Activated CD8-positive, alpha-beta T cell treated with anti-CD3 and anti-CD28 coated beads, Interleukin-2, amount 10 ng/mL, durations not matched to agents 7 days and 5 days (primary cell): ENCODE measurements at regions not wholly inside any gene's neighbourhood (a gene's known extent, or its start where the extent isn't known, plus 50 kb on each side); places are given as distances from the start of the nearest gene placed in this dataset.

Experiments
- ATAC-seq: fragments of 150-1000 bp; cut with Tn5 transposase; one replicate; pipeline ENCODE4 v1.10.0; 2021; ENCODE audit warnings: moderate library complexity
- CTCF ChIA-PET: fragments of 350-600 bp; sonication (Branson Sonifier 250); formaldehyde crosslinking; loops from one replicate; lab custom pipeline; 2021; ENCODE audit warnings: antibody characterized with exemption; lab: Charles Lee
- POLR2A ChIA-PET: fragments of 350-600 bp; sonication (Branson Sonifier 250); formaldehyde crosslinking; loops from one replicate; lab custom pipeline; 2021; ENCODE audit warnings: antibody characterized with exemption; lab: Charles Lee
- DNase-seq: peaks from one replicate; pipeline ENCODE4 v3.0.0-alpha.2; 2020
- H3K27ac Mint-ChIP-seq: one replicate; pipeline ENCODE4 v1.8.0; 2021; ENCODE audit warnings: mild to moderate bottlenecking, mixed read lengths
- H3K27me3 Mint-ChIP-seq: one replicate; pipeline ENCODE4 v1.8.0; 2021; ENCODE audit warnings: low read depth, mixed read lengths
- H3K36me3 Mint-ChIP-seq: one replicate; pipeline ENCODE4 v1.8.0; 2021; ENCODE audit warnings: low read depth, mixed read lengths
- H3K4me1 Mint-ChIP-seq: one replicate; pipeline ENCODE4 v1.8.0; 2021; ENCODE audit warnings: low read depth, mixed read lengths
- H3K4me3 Mint-ChIP-seq: one replicate; pipeline ENCODE4 v1.8.0; 2021; ENCODE audit warnings: mild to moderate bottlenecking, mixed read lengths
- H3K9me3 Mint-ChIP-seq: one replicate; pipeline ENCODE4 v1.8.0; 2022; ENCODE audit warnings: mixed read lengths; ENCODE audit not compliant: insufficient read depth

DNA sequence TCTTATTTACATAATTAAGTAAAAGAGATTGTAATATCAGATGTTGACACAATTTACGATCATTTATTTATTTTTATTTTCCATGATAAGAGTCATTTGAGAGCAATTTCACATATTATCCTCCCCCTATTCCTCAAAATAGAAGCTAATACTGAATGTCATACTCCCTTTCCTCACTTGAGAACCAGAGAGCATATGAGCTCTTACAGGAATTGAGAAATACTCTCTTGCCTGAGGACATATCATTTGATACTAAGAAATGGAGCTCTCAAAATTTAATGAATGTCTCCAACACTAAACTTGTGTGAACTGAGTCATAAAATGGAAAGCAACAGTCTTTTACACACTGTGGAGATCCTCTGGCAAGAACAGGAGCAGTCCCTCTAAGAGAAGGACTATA is 68.5 kb upstream of the CHST9 start:
- no peak overlapping the region for H3K4me3 Mint-ChIP-seq
- CTCF ChIA-PET: no interaction called here
- DNase-seq (no peak), ATAC-seq (no peak)
- H3K27me3 Mint-ChIP-seq: no peaks in the 10 kb centered on the region
- no peaks in the 10 kb centered on the region for H3K4me1 Mint-ChIP-seq
- POLR2A ChIA-PET: no interaction called here
- peaks cover 3% of the 10 kb centered on the region for H3K9me3 Mint-ChIP-seq
- no peak overlapping the region for H3K27ac Mint-ChIP-seq
- H3K36me3 Mint-ChIP-seq: no peaks in the 10 kb centered on the region

- H3K4me3 Mint-ChIP-seq: no peak overlapping the region
- peaks cover 3% of the 10 kb centered on the region for H3K9me3 Mint-ChIP-seq
Observed at GRCh38 chr18:27250471-27250870, 65.4 kb upstream of the CHST9 start.

DNA sequence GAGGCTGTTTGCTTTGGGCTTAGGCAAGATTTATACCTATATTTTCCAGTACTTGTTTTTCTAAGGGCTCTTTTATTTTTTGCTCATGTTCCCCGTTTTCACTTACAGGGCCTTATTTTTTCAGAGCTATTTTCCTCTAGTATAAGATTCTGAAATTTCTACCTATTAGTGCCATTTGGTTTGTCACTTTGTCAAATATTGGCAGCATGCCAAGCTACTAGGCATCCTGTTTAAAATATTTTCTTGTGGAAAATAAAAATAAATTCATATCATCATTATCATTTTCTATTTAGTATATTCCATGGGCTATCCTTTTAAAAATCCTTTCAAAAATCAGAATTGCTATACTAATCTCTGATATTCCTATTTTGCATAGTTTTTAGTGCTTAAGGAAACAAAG is 64.8 kb upstream of the CHST9 start:
- CTCF ChIA-PET: no interaction called here

More at GRCh38 chr18:27250471-27250870, 65.4 kb upstream of the CHST9 start:
- DNase-seq (no peak), ATAC-seq (no peak)
- no peaks in the 10 kb centered on the region for H3K4me1 Mint-ChIP-seq
- no peaks in the 10 kb centered on the region for H3K36me3 Mint-ChIP-seq
- H3K27me3 Mint-ChIP-seq: no peaks in the 10 kb centered on the region
- ChIA-PET CTCF (no interaction called here), POLR2A (no interaction called here)
- no peak overlapping the region for H3K27ac Mint-ChIP-seq

GRCh38 chr18:27244259-27244658 is 59.2 kb upstream of the CHST9 start:
- no peak for DNase-seq
- Mint-ChIP-seq H3K27ac (no peak overlapping the region), H3K27me3 (no peaks in the 10 kb centered on the region), H3K36me3 (no peaks in the 10 kb centered on the region), H3K4me3 (no peak overlapping the region), H3K9me3 (no peaks in the 10 kb centered on the region), H3K4me1 (no peaks in the 10 kb centered on the region)
- CTCF ChIA-PET: no interaction called here
- POLR2A ChIA-PET: no interaction called here
- no peak for ATAC-seq

More for the DNA sequence above, 64.8 kb upstream of the CHST9 start:
- POLR2A ChIA-PET: no interaction called here
- Mint-ChIP-seq H3K36me3 (no peaks in the 10 kb centered on the region), H3K9me3 (peaks cover under 1% of the 10 kb centered on the region), H3K27ac (no peak overlapping the region), H3K27me3 (no peaks in the 10 kb centered on the region), H3K4me3 (no peak overlapping the region), H3K4me1 (no peaks in the 10 kb centered on the region)
- ATAC-seq (no peak), DNase-seq (no peak)

GRCh38 chr18:27242392-27243047 is 57.4 kb upstream of the CHST9 start:
- no peaks in the 10 kb centered on the region for H3K27me3 Mint-ChIP-seq
- H3K27ac Mint-ChIP-seq: no peak overlapping the region
- ChIA-PET POLR2A (no interaction called here), CTCF (no interaction called here)
- no peaks in the 10 kb centered on the region for H3K9me3 Mint-ChIP-seq
- no peaks in the 10 kb centered on the region for H3K4me1 Mint-ChIP-seq
- ATAC-seq (no peak), DNase-seq (no peak)
- no peak overlapping the region for H3K4me3 Mint-ChIP-seq
- no peaks in the 10 kb centered on the region for H3K36me3 Mint-ChIP-seq

DNA sequence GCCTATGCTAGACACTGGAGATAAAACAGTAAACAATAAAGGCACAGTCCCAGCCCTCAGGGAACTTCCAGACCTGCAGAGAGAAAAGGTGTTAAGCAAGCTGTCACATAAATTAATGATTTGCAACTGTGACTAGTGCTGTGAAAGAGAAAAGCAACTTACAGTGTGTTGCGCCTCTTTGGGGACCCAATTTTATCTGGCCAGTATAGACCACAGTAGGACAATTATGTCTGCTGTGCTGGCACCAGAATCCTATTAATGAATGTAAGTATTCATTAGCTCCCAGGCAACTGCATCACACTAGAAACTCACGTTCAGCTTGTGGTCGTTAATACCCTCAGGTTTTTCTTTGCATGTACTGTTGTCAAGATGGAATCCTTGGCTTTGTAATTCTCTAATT is 55.3 kb upstream of the CHST9 start:
- no peak for DNase-seq
- Mint-ChIP-seq H3K36me3 (no peaks in the 10 kb centered on the region), H3K9me3 (no peaks in the 10 kb centered on the region), H3K4me3 (no peak overlapping the region), H3K4me1 (no peaks in the 10 kb centered on the region), H3K27me3 (no peaks in the 10 kb centered on the region), H3K27ac (no peak overlapping the region)
- ChIA-PET CTCF (interaction anchor here (0.7 kb wide), 1 partner anchor 134 kb away, joined by 3 read pairs; no protein-coding TSS in a partner anchor), POLR2A (no interaction called here)
- no peak for ATAC-seq

DNA sequence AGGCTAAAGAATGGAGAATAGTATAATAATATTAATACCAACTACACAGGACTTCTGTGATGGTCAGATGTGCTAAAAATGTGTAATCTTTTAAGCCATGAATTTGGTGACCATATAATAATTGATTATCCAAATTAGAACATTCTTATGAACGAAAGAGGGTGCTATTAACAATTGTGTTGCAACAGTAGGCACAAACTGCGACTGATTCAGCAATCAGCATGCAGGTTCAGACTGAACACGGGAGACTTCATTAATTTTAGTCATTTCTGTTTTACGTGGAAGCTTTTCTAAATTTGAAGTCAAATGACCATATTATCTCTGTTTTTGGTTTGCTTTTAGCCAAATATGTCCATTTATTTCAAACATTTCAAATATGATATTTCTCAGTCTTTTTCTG is 54.6 kb upstream of the CHST9 start:
- no peak overlapping the region for H3K4me3 Mint-ChIP-seq
- ChIA-PET CTCF (interaction anchor here (0.7 kb wide), 1 partner anchor 133 kb away, joined by 3 read pairs; no protein-coding TSS in a partner anchor), POLR2A (no interaction called here)
- ATAC-seq (no peak), DNase-seq (no peak)
- H3K36me3 Mint-ChIP-seq: no peaks in the 10 kb centered on the region
- H3K9me3 Mint-ChIP-seq: no peaks in the 10 kb centered on the region
- no peak overlapping the region for H3K27ac Mint-ChIP-seq
- H3K27me3 Mint-ChIP-seq: no peaks in the 10 kb centered on the region
- no peaks in the 10 kb centered on the region for H3K4me1 Mint-ChIP-seq

- no peaks in the 10 kb centered on the region for H3K36me3 Mint-ChIP-seq
- H3K4me3 Mint-ChIP-seq: no peak overlapping the region
- CTCF ChIA-PET: no interaction called here
- no peaks in the 10 kb centered on the region for H3K27me3 Mint-ChIP-seq
- H3K9me3 Mint-ChIP-seq: peaks cover 10% of the 10 kb centered on the region
- no peak for ATAC-seq
- POLR2A ChIA-PET: no interaction called here
- no peak overlapping the region for H3K27ac Mint-ChIP-seq
- no peak for DNase-seq
- no peaks in the 10 kb centered on the region for H3K4me1 Mint-ChIP-seq
Observed at GRCh38 chr18:27235218-27235870, 50.2 kb upstream of the CHST9 start.
